Midbrain (tissue), 1 donor: ENCODE measurements at regions not wholly inside any gene's neighbourhood (a gene's known extent, or its start where the extent isn't known, plus 50 kb on each side); places are given as distances from the start of the nearest gene placed in this dataset.

Source experiments
- DNase-seq: peaks from one replicate; lab custom pipeline; 2025; lab: John Stamatoyannopoulos, UW

GRCh38 chr18:1954583-1955312, 616.6 kb downstream of the METTL4 start:
- DNase-seq: no peak

GRCh38 chr18:1958798-1959197, 612.5 kb downstream of the METTL4 start:
- DNase-seq: no peak

- DNase-seq: no peak
Observed at GRCh38 chr18:1965016-1965415, 606.3 kb downstream of the METTL4 start.

- no peak for DNase-seq
Observed at GRCh38 chr18:1965541-1965940, 605.8 kb downstream of the METTL4 start.

- DNase-seq: no peak
Observed at GRCh38 chr18:1968801-1969498, 602.4 kb downstream of the METTL4 start.

- DNase-seq: no peak
Observed at GRCh38 chr18:1976484-1976883, 594.8 kb downstream of the METTL4 start.

- DNase-seq: no peak
Observed at GRCh38 chr18:1982056-1982455, 589.2 kb downstream of the METTL4 start.

GRCh38 chr18:1983746-1984515, 587.4 kb downstream of the METTL4 start:
- DNase-seq: no peak

- no peak for DNase-seq
Observed at GRCh38 chr18:1993866-1994265, 577.4 kb downstream of the METTL4 start.

GRCh38 chr18:1994471-1994870, 576.8 kb downstream of the METTL4 start:
- no peak for DNase-seq

- DNase-seq: no peak
Observed at GRCh38 chr18:1995041-1995612, 576.2 kb downstream of the METTL4 start.

- DNase-seq: no peak
Observed at GRCh38 chr18:1998121-1998520, 573.2 kb downstream of the METTL4 start.

GRCh38 chr18:1999387-1999786, 571.9 kb downstream of the METTL4 start:
- DNase-seq: no peak

- DNase-seq: no peak
Observed at GRCh38 chr18:2002151-2002550, 569.2 kb downstream of the METTL4 start.

GRCh38 chr18:2002604-2003003, 568.7 kb downstream of the METTL4 start:
- no peak for DNase-seq

- DNase-seq: no peak
Observed at GRCh38 chr18:2009942-2010697, 561.2 kb downstream of the METTL4 start.

GRCh38 chr18:2027016-2027415, 544.3 kb downstream of the METTL4 start:
- DNase-seq: no peak

GRCh38 chr18:2027756-2028155, 543.5 kb downstream of the METTL4 start:
- DNase-seq: no peak

- DNase-seq: no peak
Observed at GRCh38 chr18:2028986-2029385, 542.3 kb downstream of the METTL4 start.

GRCh38 chr18:2030647-2031046, 540.7 kb downstream of the METTL4 start:
- no peak for DNase-seq

- DNase-seq: no peak
Observed at GRCh38 chr18:2032036-2032435, 539.3 kb downstream of the METTL4 start.

GRCh38 chr18:2035056-2035455, 536.2 kb downstream of the METTL4 start:
- DNase-seq: no peak
